ENCODE measurements at regions not wholly inside any gene's neighbourhood (a gene's known extent, or its start where the extent isn't known, plus 50 kb on each side); places are given as distances from the start of the nearest gene placed in this dataset.

DNA sequence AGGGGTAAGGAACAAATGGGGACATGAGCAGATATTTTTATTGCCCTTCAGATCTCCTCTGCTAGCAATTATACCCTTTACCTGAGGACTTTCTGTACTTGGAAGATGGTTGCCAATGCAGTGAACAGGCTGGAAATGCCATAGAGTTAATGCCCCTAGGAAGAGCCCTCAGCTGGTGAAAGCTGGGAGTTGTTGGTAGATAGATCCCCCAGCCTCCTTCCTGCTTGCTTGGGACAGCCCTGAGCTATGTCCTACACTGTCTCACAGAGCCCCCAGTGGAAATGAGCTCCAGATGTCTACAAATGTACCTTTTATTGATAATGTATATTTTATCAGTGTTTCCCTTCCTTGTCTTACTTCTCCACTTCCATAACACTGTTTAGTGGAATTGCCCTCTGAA is 87.6 kb upstream of the PAK5 start:
- no peak overlapping the region for H3K4me3 ChIP-seq (ENCODE audit: low read depth, low read length)
- no peak for DNase-seq (ENCODE audit: low read depth)
- TF ChIP-seq, protein P1, sequence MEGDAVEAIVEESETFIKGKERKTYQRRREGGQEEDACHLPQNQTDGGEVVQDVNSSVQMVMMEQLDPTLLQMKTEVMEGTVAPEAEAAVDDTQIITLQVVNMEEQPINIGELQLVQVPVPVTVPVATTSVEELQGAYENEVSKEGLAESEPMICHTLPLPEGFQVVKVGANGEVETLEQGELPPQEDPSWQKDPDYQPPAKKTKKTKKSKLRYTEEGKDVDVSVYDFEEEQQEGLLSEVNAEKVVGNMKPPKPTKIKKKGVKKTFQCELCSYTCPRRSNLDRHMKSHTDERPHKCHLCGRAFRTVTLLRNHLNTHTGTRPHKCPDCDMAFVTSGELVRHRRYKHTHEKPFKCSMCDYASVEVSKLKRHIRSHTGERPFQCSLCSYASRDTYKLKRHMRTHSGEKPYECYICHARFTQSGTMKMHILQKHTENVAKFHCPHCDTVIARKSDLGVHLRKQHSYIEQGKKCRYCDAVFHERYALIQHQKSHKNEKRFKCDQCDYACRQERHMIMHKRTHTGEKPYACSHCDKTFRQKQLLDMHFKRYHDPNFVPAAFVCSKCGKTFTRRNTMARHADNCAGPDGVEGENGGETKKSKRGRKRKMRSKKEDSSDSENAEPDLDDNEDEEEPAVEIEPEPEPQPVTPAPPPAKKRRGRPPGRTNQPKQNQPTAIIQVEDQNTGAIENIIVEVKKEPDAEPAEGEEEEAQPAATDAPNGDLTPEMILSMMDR (IDR thresholded peaks at IDR 0.05; ENCODE audit: insufficient read depth, low read length), result no peak

DNA sequence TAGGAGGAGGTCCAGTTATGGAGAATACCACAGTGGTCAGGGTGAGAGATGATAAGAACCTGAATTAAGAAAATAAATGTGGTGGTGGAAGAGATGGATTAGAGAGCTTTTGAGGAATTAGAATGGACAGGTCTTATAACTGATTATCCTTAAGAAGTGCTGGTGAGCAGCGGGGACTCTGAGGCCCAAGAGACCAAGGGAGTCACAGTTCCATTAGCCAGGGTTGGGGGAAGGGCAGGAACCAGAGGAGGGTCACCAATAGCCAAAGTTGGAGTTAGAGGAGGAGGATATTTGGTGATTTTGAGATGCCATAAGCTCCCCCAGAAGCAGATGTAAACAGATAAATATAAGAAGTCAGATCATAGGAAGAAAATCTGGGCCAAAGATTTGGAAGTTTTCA is 87.1 kb upstream of the PAK5 start:
- H3K4me3 ChIP-seq (ENCODE audit: low read depth, low read length), result no peak overlapping the region
- TF ChIP-seq, protein P1 (IDR thresholded peaks at IDR 0.05; ENCODE audit: insufficient read depth, low read length), result no peak
- DNase-seq (ENCODE audit: low read depth), result no peak

DNA sequence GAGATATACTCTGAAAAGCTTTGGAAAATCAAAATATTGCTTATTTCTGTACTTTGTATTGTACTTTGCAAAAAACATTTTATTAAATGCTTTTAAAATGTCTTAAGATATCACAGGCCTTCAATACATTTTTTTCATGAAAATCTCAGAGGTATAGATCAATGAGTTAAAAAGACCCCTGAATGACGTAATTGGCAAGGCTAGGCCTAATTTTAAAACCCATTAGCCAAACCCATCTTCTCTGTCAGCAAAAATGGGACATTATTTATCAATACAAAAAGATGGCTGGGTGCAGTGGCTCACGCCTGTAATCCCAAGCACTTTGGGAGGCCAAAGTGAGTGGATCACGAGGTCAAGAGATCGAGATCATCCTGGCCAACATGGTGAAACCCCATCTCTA is 84.8 kb upstream of the PAK5 start:
- TF ChIP-seq, protein P1 (IDR thresholded peaks at IDR 0.05; ENCODE audit: insufficient read depth, low read length), result no peak
- H3K4me3 ChIP-seq (ENCODE audit: low read depth, low read length), result no peak overlapping the region
- no peak for DNase-seq (ENCODE audit: low read depth)

DNA sequence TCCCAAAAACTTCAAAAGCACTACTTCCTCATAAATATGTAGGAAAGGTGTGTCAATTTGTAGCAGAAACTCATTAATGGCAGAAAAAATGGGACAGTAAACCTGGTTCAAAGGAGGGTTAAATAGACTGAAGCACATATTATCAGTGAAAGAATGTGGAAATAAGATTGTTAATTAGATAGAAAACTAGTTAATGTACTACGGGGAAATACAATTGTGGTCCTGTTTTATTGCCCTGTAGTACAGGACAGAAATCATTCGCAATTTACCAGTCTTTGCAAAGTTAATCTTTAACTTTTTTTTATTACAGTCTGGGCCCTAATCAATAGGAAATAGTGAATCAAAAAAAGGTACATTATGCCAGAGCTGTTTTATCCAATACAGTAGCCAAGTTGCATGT is 82.0 kb upstream of the PAK5 start:
- TF ChIP-seq, protein P1 (IDR thresholded peaks at IDR 0.05; ENCODE audit: insufficient read depth, low read length), result no peak
- no peak for DNase-seq (ENCODE audit: low read depth)
- H3K4me3 ChIP-seq (ENCODE audit: low read depth, low read length), result no peak overlapping the region

DNA sequence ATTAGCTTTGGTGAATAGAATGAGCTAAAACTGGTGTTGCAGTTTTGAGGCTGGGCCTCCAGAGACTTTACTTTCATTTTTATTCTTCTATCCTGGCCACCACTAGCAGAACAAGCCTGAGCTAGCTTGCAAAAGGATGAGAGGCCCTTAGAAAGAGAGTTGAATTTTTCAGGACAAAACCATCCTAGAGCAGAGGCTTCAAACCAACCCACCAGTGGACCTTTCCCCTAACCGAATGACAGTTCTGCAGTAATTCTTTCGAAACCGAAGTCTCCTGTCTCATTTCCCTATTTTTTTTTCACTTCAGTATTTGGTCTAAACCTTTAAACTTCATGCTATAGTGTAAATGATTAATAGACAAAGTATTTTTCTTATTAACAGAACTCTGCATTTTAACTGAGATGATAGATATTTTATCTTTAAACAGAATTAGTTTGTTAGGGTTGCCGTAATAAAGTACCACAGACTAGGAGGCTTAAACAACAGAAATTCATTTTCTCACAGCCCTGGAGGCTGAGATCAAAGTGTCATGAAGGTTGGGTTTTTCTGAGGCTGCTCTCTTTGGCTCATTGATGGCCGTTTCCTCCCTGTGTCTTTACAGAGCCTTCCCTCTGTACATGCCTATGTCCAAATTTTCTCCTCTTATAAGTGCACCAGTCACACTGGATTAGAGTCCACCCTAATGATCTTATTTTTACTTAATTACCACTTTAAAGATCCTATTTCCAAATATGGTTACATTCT is 80.6 kb upstream of the PAK5 start:
- TF ChIP-seq, protein P1 (IDR thresholded peaks at IDR 0.05; ENCODE audit: insufficient read depth, low read length), result no peak
- no peak for DNase-seq (ENCODE audit: low read depth)

DNA sequence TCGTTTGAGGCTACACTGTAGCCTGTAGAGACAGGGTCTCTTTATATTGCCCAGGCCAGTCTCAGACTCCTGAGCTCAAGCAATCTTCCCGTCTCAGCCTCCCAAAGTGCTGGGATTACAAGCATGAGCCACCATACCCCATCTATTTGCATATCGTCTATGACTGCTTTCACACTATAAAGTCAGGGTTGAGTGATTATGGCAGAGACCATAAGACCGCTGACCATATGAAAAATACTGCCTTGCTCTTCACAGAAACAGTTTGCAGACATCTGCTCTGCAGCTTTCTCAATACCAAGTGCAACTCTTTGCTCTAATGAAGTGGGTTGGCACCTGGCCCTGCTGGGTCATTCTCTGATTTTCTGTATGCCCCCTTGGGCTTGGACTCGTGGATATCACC is 79.5 kb upstream of the PAK5 start:
- TF ChIP-seq, protein P1 (IDR thresholded peaks at IDR 0.05; ENCODE audit: insufficient read depth, low read length), result no peak
- no peak overlapping the region for H3K4me3 ChIP-seq (ENCODE audit: low read depth, low read length)
- DNase-seq (ENCODE audit: low read depth), result no peak

More for the DNA sequence above, 80.6 kb upstream of the PAK5 start:
- H3K4me3 ChIP-seq (ENCODE audit: low read depth, low read length), result no peak overlapping the region

DNA sequence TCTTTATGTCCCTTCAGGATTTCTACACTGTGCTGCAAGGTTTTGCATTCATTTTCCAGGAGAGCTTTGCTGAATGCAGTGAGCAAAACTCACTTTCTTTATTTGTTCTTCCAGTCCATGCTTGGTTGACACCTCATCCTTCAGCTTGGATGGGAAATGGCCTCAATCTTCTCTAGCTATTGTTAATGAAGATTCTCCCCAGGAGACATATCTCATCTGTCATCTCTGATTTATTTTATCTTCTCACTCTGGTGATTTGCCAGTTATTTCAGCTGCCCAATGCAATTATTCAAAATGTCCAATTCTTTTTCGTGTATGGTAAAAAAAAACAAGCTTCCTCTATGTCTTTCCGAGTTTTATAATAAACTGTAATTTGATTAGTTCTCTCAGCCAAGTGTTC is 77.9 kb upstream of the PAK5 start:
- DNase-seq (ENCODE audit: low read depth), result no peak
- no peak overlapping the region for H3K4me3 ChIP-seq (ENCODE audit: low read depth, low read length)
- TF ChIP-seq, protein P1 (IDR thresholded peaks at IDR 0.05; ENCODE audit: insufficient read depth, low read length), result no peak
